ENCODE measurements at regions not wholly inside any gene's neighbourhood (a gene's known extent, or its start where the extent isn't known, plus 50 kb on each side); places are given as distances from the start of the nearest gene placed in this dataset.

DNA sequence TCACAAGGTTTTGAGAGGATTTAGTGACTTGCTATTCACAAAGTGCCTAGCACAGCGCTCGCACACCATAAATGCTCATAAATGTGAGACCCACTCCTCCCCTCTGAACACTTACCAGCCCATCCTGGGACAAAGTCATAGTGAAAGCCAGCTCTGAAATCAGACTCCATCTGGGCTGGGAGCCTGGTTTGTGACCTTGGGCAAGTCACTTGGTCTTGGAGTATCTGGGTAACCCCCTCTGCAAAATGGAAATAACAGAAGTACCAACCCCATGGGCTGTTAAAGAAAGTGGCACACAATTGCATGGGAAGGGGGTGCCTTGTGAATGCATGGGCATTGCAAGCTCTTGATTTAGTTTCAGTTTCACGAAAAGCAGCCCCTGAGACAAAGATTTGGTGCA lies 104.7 kb upstream of the CDH5 start:
- no peaks in the 10 kb centered on the region for H3F3A ChIP-seq (ENCODE audit: low read length, unreplicated experiment)
- no peaks in the 10 kb centered on the region for H3K4me1 ChIP-seq (ENCODE audit: insufficient read depth, low read length)
- no peak overlapping the region for H3K27ac ChIP-seq (ENCODE audit: low read length)
- ATAC-seq (no peak), DNase-seq (no peak)
- no peak overlapping the region for H3K4me2 ChIP-seq (ENCODE audit: low read length)
- H4K20me1 ChIP-seq (ENCODE audit: low read length), result no peaks in the 10 kb centered on the region
- H3K9ac ChIP-seq (ENCODE audit: low read length), result no peak overlapping the region
- CTCF ChIA-PET, result no interaction called here
- no peaks in the 10 kb centered on the region for H3K9me3 ChIP-seq (ENCODE audit: low read length)
- H3K4me3 ChIP-seq (ENCODE audit: low read length), result no peak overlapping the region
- no peaks in the 10 kb centered on the region for H3K79me2 ChIP-seq (ENCODE audit: low read length)
- no peaks in the 10 kb centered on the region for H3K36me3 ChIP-seq (ENCODE audit: low read depth, low read length)
- H3K9me2 ChIP-seq (replicated peaks; ENCODE audit: low read length), result no peaks in the 10 kb centered on the region
- BruUV-seq (replicated peaks), result no TSS peak
- no peaks in the 10 kb centered on the region for H3K27me3 ChIP-seq (ENCODE audit: low read length)
- intact Hi-C loops (cut with micrococcal nuclease), result no loop called here
- POLR2A ChIA-PET (ENCODE audit: unreplicated experiment), result no interaction called here
- TF ChIP-seq, protein P1, sequence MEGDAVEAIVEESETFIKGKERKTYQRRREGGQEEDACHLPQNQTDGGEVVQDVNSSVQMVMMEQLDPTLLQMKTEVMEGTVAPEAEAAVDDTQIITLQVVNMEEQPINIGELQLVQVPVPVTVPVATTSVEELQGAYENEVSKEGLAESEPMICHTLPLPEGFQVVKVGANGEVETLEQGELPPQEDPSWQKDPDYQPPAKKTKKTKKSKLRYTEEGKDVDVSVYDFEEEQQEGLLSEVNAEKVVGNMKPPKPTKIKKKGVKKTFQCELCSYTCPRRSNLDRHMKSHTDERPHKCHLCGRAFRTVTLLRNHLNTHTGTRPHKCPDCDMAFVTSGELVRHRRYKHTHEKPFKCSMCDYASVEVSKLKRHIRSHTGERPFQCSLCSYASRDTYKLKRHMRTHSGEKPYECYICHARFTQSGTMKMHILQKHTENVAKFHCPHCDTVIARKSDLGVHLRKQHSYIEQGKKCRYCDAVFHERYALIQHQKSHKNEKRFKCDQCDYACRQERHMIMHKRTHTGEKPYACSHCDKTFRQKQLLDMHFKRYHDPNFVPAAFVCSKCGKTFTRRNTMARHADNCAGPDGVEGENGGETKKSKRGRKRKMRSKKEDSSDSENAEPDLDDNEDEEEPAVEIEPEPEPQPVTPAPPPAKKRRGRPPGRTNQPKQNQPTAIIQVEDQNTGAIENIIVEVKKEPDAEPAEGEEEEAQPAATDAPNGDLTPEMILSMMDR (conservative IDR thresholded peaks at IDR 0.05; ENCODE audit: low read depth, low read length), result no peak
- no peak for TF ChIP-seq EZH2 (IDR thresholded peaks at IDR 0.05; ENCODE audit: low read length, unreplicated experiment)
- TF ChIP-seq EZH2phosphoT487 (IDR thresholded peaks at IDR 0.05; ENCODE audit: borderline replicate concordance, low read length), result no peak
- H2AFZ ChIP-seq (ENCODE audit: low read length), result no peak overlapping the region

DNA sequence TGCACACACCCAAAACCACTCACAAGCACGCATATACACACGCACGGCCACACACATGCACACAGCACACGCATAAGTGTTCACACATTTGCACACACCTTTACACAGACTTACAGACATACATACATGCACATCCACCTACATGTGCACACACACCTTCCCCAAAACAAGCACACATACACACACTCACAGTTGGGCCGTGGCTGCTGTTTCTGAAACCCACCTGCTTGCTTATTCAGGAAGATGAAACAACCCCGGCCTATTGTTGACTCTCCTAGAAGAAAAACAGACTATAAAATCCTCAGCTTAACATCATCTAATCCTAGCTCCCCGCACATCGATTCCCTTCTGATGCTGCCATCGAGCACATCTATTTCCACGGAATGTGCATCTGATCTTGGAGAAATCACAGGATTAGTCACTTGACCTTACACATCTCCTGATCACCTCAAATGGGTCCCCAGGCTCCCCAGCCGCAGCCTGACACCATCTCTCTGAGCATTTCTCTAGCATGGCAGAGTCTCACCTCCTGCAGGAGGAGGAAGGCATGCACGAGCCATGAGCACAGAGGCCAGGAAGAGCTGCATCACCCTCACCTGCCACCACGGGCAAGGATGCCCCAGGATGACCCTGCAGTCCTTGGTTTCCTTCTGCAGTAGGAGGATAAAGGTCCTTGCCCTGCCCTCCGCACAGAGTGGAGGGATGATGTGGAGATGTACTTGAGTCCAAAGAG lies 105.8 kb upstream of the CDH5 start:
- no peak overlapping the region for H2AFZ ChIP-seq (ENCODE audit: low read length)
- no peaks in the 10 kb centered on the region for H3K27me3 ChIP-seq (ENCODE audit: low read length)
- intact Hi-C loops (cut with micrococcal nuclease), result no loop called here
- no peak overlapping the region for H3K4me3 ChIP-seq (ENCODE audit: low read length)
- no peaks in the 10 kb centered on the region for H3K36me3 ChIP-seq (ENCODE audit: low read depth, low read length)
- DNase-seq (no peak), ATAC-seq (no peak)
- no peaks in the 10 kb centered on the region for H3K9me2 ChIP-seq (replicated peaks; ENCODE audit: low read length)
- BruUV-seq (replicated peaks), result no TSS peak
- no peaks in the 10 kb centered on the region for H3K4me1 ChIP-seq (ENCODE audit: insufficient read depth, low read length)
- H3K79me2 ChIP-seq (ENCODE audit: low read length), result no peaks in the 10 kb centered on the region
- ChIA-PET CTCF (no interaction called here), POLR2A (ENCODE audit: unreplicated experiment) (no interaction called here)
- TF ChIP-seq EZH2phosphoT487 (IDR thresholded peaks at IDR 0.05; ENCODE audit: borderline replicate concordance, low read length) (no peak), EZH2 (IDR thresholded peaks at IDR 0.05; ENCODE audit: low read length, unreplicated experiment) (no peak)
- TF ChIP-seq, protein P1 (conservative IDR thresholded peaks at IDR 0.05; ENCODE audit: low read depth, low read length), result no peak
- H3K9me3 ChIP-seq (ENCODE audit: low read length), result no peaks in the 10 kb centered on the region
- H3F3A ChIP-seq (ENCODE audit: low read length, unreplicated experiment), result no peaks in the 10 kb centered on the region
- H3K27ac ChIP-seq (ENCODE audit: low read length), result no peak overlapping the region
- H3K4me2 ChIP-seq (ENCODE audit: low read length), result no peak overlapping the region
- no peak overlapping the region for H3K9ac ChIP-seq (ENCODE audit: low read length)
- no peaks in the 10 kb centered on the region for H4K20me1 ChIP-seq (ENCODE audit: low read length)
